ENCODE measurements at regions not wholly inside any gene's neighbourhood (a gene's known extent, or its start where the extent isn't known, plus 50 kb on each side); places are given as distances from the start of the nearest gene placed in this dataset.

DNA sequence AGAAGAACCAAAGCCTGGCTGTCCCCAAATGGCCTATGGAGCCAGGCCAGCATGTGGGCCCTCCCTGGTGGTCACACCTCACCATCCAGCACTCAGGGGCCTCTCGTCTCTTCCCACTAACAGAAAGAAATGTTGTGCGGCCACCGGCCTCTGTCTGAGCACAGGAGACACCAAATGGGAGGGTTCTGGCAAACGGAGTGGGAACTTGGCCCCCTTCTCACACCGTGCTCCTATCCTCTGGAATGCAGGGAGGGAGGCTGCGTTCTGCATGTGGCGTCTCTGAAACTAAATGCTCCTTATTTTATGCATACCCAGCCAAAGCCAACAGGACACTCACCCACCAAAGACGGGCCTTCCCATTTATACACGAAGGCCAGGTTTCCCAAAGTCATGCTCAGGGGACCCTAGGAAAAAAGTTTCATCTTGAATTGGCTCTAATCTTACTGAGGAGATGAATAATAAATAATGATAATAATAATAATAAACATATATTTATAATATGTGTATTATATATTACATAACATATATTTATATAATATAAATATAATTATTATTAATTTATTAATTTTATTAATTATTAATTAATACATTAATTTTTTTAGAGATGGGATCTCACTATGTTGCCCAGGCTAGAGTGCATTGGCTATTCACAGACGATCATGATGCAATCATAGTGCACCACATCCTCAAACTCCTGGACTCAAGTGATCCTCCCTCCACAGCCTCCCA is 102.4 kb downstream of the FOXF2 start:
- Histone ChIP-seq H3K9me3 (ENCODE audit: low read depth) (no peaks in the 10 kb centered on the region), H3F3A (ENCODE audit: insufficient read depth) (no peaks in the 10 kb centered on the region), H3K9me2 (ENCODE audit: insufficient read depth) (no peaks in the 10 kb centered on the region), H3K79me2 (ENCODE audit: insufficient read depth) (no peaks in the 10 kb centered on the region), H3K27ac (no peak overlapping the region), H3K27me3 (replicated peaks; ENCODE audit: insufficient read depth) (no peaks in the 10 kb centered on the region), H2AFZ (no peak overlapping the region), H3K9ac (no peak overlapping the region), H3K36me3 (ENCODE audit: low read depth) (no peaks in the 10 kb centered on the region), H4K20me1 (ENCODE audit: insufficient read depth) (no peaks in the 10 kb centered on the region), H3K4me2 (ENCODE audit: unreplicated experiment) (no peak overlapping the region), H3K4me3 (no peak overlapping the region), H3K4me1 (ENCODE audit: insufficient read depth) (no peaks in the 10 kb centered on the region)
- TF ChIP-seq EZH2phosphoT487 (IDR thresholded peaks at IDR 0.05; ENCODE audit: insufficient read depth, low read depth) (no peak), EZH2 (IDR thresholded peaks at IDR 0.05; ENCODE audit: insufficient read depth, poor library complexity, severe bottlenecking) (no peak)
- WGBS, 2 experiments (ENCODE audit: low coverage in 1 of 2, low lambda C conversion rate in 2 of 2, missing lambda C conversion rate in 2 of 2): 75 to 77% methylated on average over 10 of the region's 10 CpGs
- no peak for DNase-seq
- in situ Hi-C loops (cut with MboI): no loop called here

- no peaks in the 10 kb centered on the region for H3K4me1 ChIP-seq (ENCODE audit: insufficient read depth)
- no peaks in the 10 kb centered on the region for H3K9me2 ChIP-seq (ENCODE audit: insufficient read depth)
- H4K20me1 ChIP-seq (ENCODE audit: insufficient read depth): no peaks in the 10 kb centered on the region
- no peaks in the 10 kb centered on the region for H3K36me3 ChIP-seq (ENCODE audit: low read depth)
- H3K79me2 ChIP-seq (ENCODE audit: insufficient read depth): no peaks in the 10 kb centered on the region
- H3K9me3 ChIP-seq (ENCODE audit: low read depth): no peaks in the 10 kb centered on the region
- H3K27me3 ChIP-seq (replicated peaks; ENCODE audit: insufficient read depth): no peaks in the 10 kb centered on the region
- no peak overlapping the region for H3K4me2 ChIP-seq (ENCODE audit: unreplicated experiment)
- H3K27ac ChIP-seq: no peak overlapping the region
- WGBS, 2 experiments (ENCODE audit: low coverage in 1 of 2, low lambda C conversion rate in 2 of 2, missing lambda C conversion rate in 2 of 2): 55 to 59% methylated on average over 9 of the region's 9 CpGs
- no peak for TF ChIP-seq EZH2 (IDR thresholded peaks at IDR 0.05; ENCODE audit: insufficient read depth, poor library complexity, severe bottlenecking)
- TF ChIP-seq EZH2phosphoT487 (IDR thresholded peaks at IDR 0.05; ENCODE audit: insufficient read depth, low read depth): no peak
- H3K4me3 ChIP-seq: no peak overlapping the region
- no peak overlapping the region for H2AFZ ChIP-seq
- no peak overlapping the region for H3K9ac ChIP-seq
- no peaks in the 10 kb centered on the region for H3F3A ChIP-seq (ENCODE audit: insufficient read depth)
- DNase-seq: no peak
- in situ Hi-C loops (cut with MboI): no loop called here
Observed at GRCh38 chr6:1494671-1495070, 105.3 kb downstream of the FOXF2 start.

GRCh38 chr6:1495344-1495743 is 106.0 kb downstream of the FOXF2 start:
- Histone ChIP-seq H4K20me1 (ENCODE audit: insufficient read depth) (no peaks in the 10 kb centered on the region), H3K4me3 (no peak overlapping the region), H3K9ac (no peak overlapping the region), H3K4me1 (ENCODE audit: insufficient read depth) (no peaks in the 10 kb centered on the region), H3K9me2 (ENCODE audit: insufficient read depth) (no peaks in the 10 kb centered on the region), H2AFZ (no peak overlapping the region), H3K9me3 (ENCODE audit: low read depth) (no peaks in the 10 kb centered on the region), H3K27me3 (replicated peaks; ENCODE audit: insufficient read depth) (no peaks in the 10 kb centered on the region), H3K36me3 (ENCODE audit: low read depth) (no peaks in the 10 kb centered on the region), H3F3A (ENCODE audit: insufficient read depth) (no peaks in the 10 kb centered on the region), H3K4me2 (ENCODE audit: unreplicated experiment) (no peak overlapping the region), H3K79me2 (ENCODE audit: insufficient read depth) (no peaks in the 10 kb centered on the region), H3K27ac (no peak overlapping the region)
- DNase-seq: no peak
- in situ Hi-C loops (cut with MboI): no loop called here
- WGBS, 2 experiments (ENCODE audit: low coverage in 1 of 2, low lambda C conversion rate in 2 of 2, missing lambda C conversion rate in 2 of 2): 69 to 75% methylated on average over 4 of the region's 4 CpGs
- TF ChIP-seq EZH2 (IDR thresholded peaks at IDR 0.05; ENCODE audit: insufficient read depth, poor library complexity, severe bottlenecking) (no peak), EZH2phosphoT487 (IDR thresholded peaks at IDR 0.05; ENCODE audit: insufficient read depth, low read depth) (no peak)

GRCh38 chr6:1496092-1496491 is 106.7 kb downstream of the FOXF2 start:
- Histone ChIP-seq H3K4me2 (ENCODE audit: unreplicated experiment) (no peak overlapping the region), H3K4me3 (no peak overlapping the region), H4K20me1 (ENCODE audit: insufficient read depth) (no peaks in the 10 kb centered on the region), H2AFZ (no peak overlapping the region), H3K9me2 (ENCODE audit: insufficient read depth) (no peaks in the 10 kb centered on the region), H3K4me1 (ENCODE audit: insufficient read depth) (no peaks in the 10 kb centered on the region), H3K36me3 (ENCODE audit: low read depth) (no peaks in the 10 kb centered on the region), H3F3A (ENCODE audit: insufficient read depth) (no peaks in the 10 kb centered on the region), H3K27me3 (replicated peaks; ENCODE audit: insufficient read depth) (no peaks in the 10 kb centered on the region), H3K27ac (no peak overlapping the region), H3K9ac (no peak overlapping the region), H3K9me3 (ENCODE audit: low read depth) (no peaks in the 10 kb centered on the region), H3K79me2 (ENCODE audit: insufficient read depth) (no peaks in the 10 kb centered on the region)
- DNase-seq: no peak
- 80 to 86% methylated on average over 5 of the region's 5 CpGs for WGBS, 2 experiments (ENCODE audit: low coverage in 1 of 2, low lambda C conversion rate in 2 of 2, missing lambda C conversion rate in 2 of 2)
- no peak for TF ChIP-seq EZH2 (IDR thresholded peaks at IDR 0.05; ENCODE audit: insufficient read depth, poor library complexity, severe bottlenecking)
- no peak for TF ChIP-seq EZH2phosphoT487 (IDR thresholded peaks at IDR 0.05; ENCODE audit: insufficient read depth, low read depth)
- in situ Hi-C loops (cut with MboI): no loop called here
